ENCODE measurements at regions not wholly inside any gene's neighbourhood (a gene's known extent, or its start where the extent isn't known, plus 50 kb on each side); places are given as distances from the start of the nearest gene placed in this dataset.

DNA sequence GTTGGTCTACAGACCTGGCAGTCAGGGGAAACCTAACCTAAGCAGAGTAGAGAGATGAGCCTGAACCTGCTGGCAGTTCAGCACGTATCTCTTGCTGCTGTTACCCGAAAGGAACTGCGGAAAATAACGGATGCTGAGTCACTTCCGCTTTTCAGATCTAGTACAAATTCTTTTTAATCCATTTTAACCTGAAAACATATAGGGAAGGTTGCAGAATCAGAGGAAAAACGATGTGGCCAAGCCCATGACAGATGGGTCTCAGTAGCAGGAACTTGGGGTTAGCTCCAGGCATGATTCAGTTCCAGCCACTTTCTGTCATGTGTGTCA lies 120.7 kb upstream of the ADRA1D start:
- H3K4me1 ChIP-seq (ENCODE audit: control extremely low read depth in 1 of 4, control insufficient read depth in 4 of 4, insufficient read depth in 4 of 4, low read length in 3 of 4): peaks cover 26 to 68% (median 44%) of the 10 kb centered on the region in 4 experiments
- H3K36me3 ChIP-seq (ENCODE audit: control insufficient read depth in 4 of 4, insufficient read depth in 4 of 4, low read length in 3 of 4): no peaks in the 10 kb centered on the region
- CTCF ChIA-PET: no interaction called here
- WGBS (ENCODE audit: insufficient coverage): 0% methylated on average over 2 of the region's 6 CpGs
- H3K4me3 ChIP-seq (ENCODE audit: control insufficient read depth in 1 of 7, extremely low read depth in 1 of 7, insufficient read depth in 4 of 7, low read depth in 2 of 7, low read length in 6 of 7): peak overlapping the region in 4 of 7 experiments; percentile 6 to 51 (median 33)
- H3K27me3 ChIP-seq (replicated peaks in 2 of 5; ENCODE audit: control insufficient read depth in 4 of 5, insufficient read depth in 5 of 5, low read length in 4 of 5): no peaks in the 10 kb centered on the region
- peaks cover 0 to 4% (median 0%) of the 10 kb centered on the region in 5 experiments for H3K9me3 ChIP-seq (ENCODE audit: control extremely low read depth in 1 of 5, control insufficient read depth in 4 of 5, insufficient read depth in 2 of 5, low read depth in 1 of 5, low read length in 4 of 5)
- POLR2A ChIA-PET: no interaction called here
- DNase-seq: peak; percentile 87 to 97 (median 96)
- H3K27ac ChIP-seq (ENCODE audit: insufficient read depth in 1 of 2, low read depth in 1 of 2, low read length in 2 of 2, poor library complexity in 1 of 2, severe bottlenecking in 2 of 2): peak overlapping the region in 1 of 2 experiments; percentile 63

- H3K27ac ChIP-seq (ENCODE audit: insufficient read depth in 1 of 2, low read depth in 1 of 2, low read length in 2 of 2, poor library complexity in 1 of 2, severe bottlenecking in 2 of 2): peak overlapping the region in 1 of 2 experiments; percentile 63
- H3K36me3 ChIP-seq (ENCODE audit: control insufficient read depth in 4 of 4, insufficient read depth in 4 of 4, low read length in 3 of 4): no peaks in the 10 kb centered on the region
- peak overlapping the region in 4 of 7 experiments; percentile 6 to 51 (median 33) for H3K4me3 ChIP-seq (ENCODE audit: control insufficient read depth in 1 of 7, extremely low read depth in 1 of 7, insufficient read depth in 4 of 7, low read depth in 2 of 7, low read length in 6 of 7)
- ChIA-PET CTCF (no interaction called here), POLR2A (no interaction called here)
- peaks cover 26 to 70% (median 42%) of the 10 kb centered on the region in 4 experiments for H3K4me1 ChIP-seq (ENCODE audit: control extremely low read depth in 1 of 4, control insufficient read depth in 4 of 4, insufficient read depth in 4 of 4, low read length in 3 of 4)
- H3K9me3 ChIP-seq (ENCODE audit: control extremely low read depth in 1 of 5, control insufficient read depth in 4 of 5, insufficient read depth in 2 of 5, low read depth in 1 of 5, low read length in 4 of 5): peaks cover 0 to 4% (median 0%) of the 10 kb centered on the region in 5 experiments
- peak in 1 of 3 donors; percentile 10 for DNase-seq
- H3K27me3 ChIP-seq (replicated peaks in 2 of 5; ENCODE audit: control insufficient read depth in 4 of 5, insufficient read depth in 5 of 5, low read length in 4 of 5): no peaks in the 10 kb centered on the region
- WGBS (ENCODE audit: insufficient coverage): 0% methylated on average over 1 of the region's 2 CpGs
These were observed 120.2 kb upstream of the ADRA1D start for GRCh38 chr20:4369119-4369797.

DNA sequence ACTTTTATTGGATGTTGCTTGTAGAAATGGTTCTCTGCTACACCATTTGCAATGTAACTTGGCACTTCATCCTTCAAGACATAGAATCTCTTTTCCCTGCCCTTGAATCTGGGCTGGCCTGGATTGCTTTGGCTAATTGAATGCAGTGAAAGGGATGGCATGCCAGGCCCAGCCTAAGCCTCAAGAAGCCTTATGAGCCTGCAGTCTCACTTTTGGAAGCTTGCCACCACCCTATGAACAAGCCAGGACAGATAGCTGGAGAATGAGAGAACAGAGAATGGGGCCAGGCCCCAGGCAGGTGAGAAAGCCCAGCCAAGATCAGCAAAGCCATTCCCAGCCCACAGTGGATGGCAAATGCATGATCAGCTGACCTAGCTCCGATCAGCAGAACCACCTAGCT lies 117.0 kb upstream of the ADRA1D start:
- Histone ChIP-seq H3K4me3 (ENCODE audit: control insufficient read depth in 1 of 7, extremely low read depth in 1 of 7, insufficient read depth in 4 of 7, low read depth in 2 of 7, low read length in 6 of 7) (no peak overlapping the region), H3K27me3 (replicated peaks in 2 of 5; ENCODE audit: control insufficient read depth in 4 of 5, insufficient read depth in 5 of 5, low read length in 4 of 5) (no peaks in the 10 kb centered on the region), H3K36me3 (ENCODE audit: control insufficient read depth in 4 of 4, insufficient read depth in 4 of 4, low read length in 3 of 4) (no peaks in the 10 kb centered on the region), H3K4me1 (ENCODE audit: control extremely low read depth in 1 of 4, control insufficient read depth in 4 of 4, insufficient read depth in 4 of 4, low read length in 3 of 4) (peaks cover 13 to 49% (median 29%) of the 10 kb centered on the region in 4 experiments), H3K9me3 (ENCODE audit: control extremely low read depth in 1 of 5, control insufficient read depth in 4 of 5, insufficient read depth in 2 of 5, low read depth in 1 of 5, low read length in 4 of 5) (peaks cover 0 to 4% (median 2%) of the 10 kb centered on the region in 5 experiments), H3K27ac (ENCODE audit: insufficient read depth in 1 of 2, low read depth in 1 of 2, low read length in 2 of 2, poor library complexity in 1 of 2, severe bottlenecking in 2 of 2) (no peak overlapping the region)
- DNase-seq: no peak
- no CpG with 5 or more reads among the region's 1 CpG for WGBS (ENCODE audit: insufficient coverage)
- ChIA-PET POLR2A (no interaction called here), CTCF (no interaction called here)

- Histone ChIP-seq H3K27me3 (replicated peaks in 2 of 5; ENCODE audit: control insufficient read depth in 4 of 5, insufficient read depth in 5 of 5, low read length in 4 of 5) (no peaks in the 10 kb centered on the region), H3K36me3 (ENCODE audit: control insufficient read depth in 4 of 4, insufficient read depth in 4 of 4, low read length in 3 of 4) (no peaks in the 10 kb centered on the region), H3K4me3 (ENCODE audit: control insufficient read depth in 1 of 7, extremely low read depth in 1 of 7, insufficient read depth in 4 of 7, low read depth in 2 of 7, low read length in 6 of 7) (no peak overlapping the region), H3K4me1 (ENCODE audit: control extremely low read depth in 1 of 4, control insufficient read depth in 4 of 4, insufficient read depth in 4 of 4, low read length in 3 of 4) (no peaks in the 10 kb centered on the region), H3K27ac (ENCODE audit: insufficient read depth in 1 of 2, low read depth in 1 of 2, low read length in 2 of 2, poor library complexity in 1 of 2, severe bottlenecking in 2 of 2) (no peak overlapping the region), H3K9me3 (ENCODE audit: control extremely low read depth in 1 of 5, control insufficient read depth in 4 of 5, insufficient read depth in 2 of 5, low read depth in 1 of 5, low read length in 4 of 5) (peaks cover 0 to 9% (median 2%) of the 10 kb centered on the region in 5 experiments)
- ChIA-PET CTCF (interaction anchor here (1.3 kb wide), 1 partner anchor 12 kb away, joined by 3 read pairs; no protein-coding TSS in a partner anchor), POLR2A (no interaction called here)
- 98% methylated on average over 5 of the region's 6 CpGs for WGBS (ENCODE audit: insufficient coverage)
- no peak for DNase-seq
These were observed 109.5 kb upstream of the ADRA1D start for GRCh38 chr20:4358552-4358951.

- Histone ChIP-seq H3K4me1 (ENCODE audit: control extremely low read depth in 1 of 4, control insufficient read depth in 4 of 4, insufficient read depth in 4 of 4, low read length in 3 of 4) (no peaks in the 10 kb centered on the region), H3K27ac (ENCODE audit: insufficient read depth in 1 of 2, low read depth in 1 of 2, low read length in 2 of 2, poor library complexity in 1 of 2, severe bottlenecking in 2 of 2) (no peak overlapping the region), H3K36me3 (ENCODE audit: control insufficient read depth in 4 of 4, insufficient read depth in 4 of 4, low read length in 3 of 4) (no peaks in the 10 kb centered on the region), H3K4me3 (ENCODE audit: control insufficient read depth in 1 of 7, extremely low read depth in 1 of 7, insufficient read depth in 4 of 7, low read depth in 2 of 7, low read length in 6 of 7) (no peak overlapping the region), H3K27me3 (replicated peaks in 2 of 5; ENCODE audit: control insufficient read depth in 4 of 5, insufficient read depth in 5 of 5, low read length in 4 of 5) (no peaks in the 10 kb centered on the region), H3K9me3 (ENCODE audit: control extremely low read depth in 1 of 5, control insufficient read depth in 4 of 5, insufficient read depth in 2 of 5, low read depth in 1 of 5, low read length in 4 of 5) (peaks cover 0 to 13% (median 3%) of the 10 kb centered on the region in 5 experiments)
- no peak for DNase-seq
- ChIA-PET CTCF (no interaction called here), POLR2A (no interaction called here)
- no CpG with 5 or more reads among the region's 1 CpG for WGBS (ENCODE audit: insufficient coverage)
These were observed 103.3 kb upstream of the ADRA1D start for GRCh38 chr20:4352348-4352747.

DNA sequence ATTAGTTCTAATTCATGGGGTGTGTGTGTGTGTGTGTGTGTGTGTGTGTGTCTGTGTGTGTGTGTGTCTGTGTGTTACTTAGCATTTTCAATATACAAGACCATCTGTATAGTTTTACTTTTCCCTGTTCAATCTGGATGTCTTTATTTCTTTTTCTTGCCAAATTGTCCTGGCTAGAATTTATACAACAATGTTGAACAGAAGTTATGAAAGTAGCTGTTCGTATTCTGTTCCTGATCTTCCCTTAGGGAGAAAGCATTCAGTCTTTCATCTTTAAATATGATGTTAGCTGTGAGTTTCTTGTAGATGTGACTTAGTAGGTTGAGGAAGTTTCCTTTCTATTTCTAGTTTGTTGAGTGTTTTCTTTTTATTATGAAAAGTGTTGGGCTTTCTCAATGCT lies 101.0 kb upstream of the ADRA1D start:
- Histone ChIP-seq H3K4me1 (ENCODE audit: control extremely low read depth in 1 of 4, control insufficient read depth in 4 of 4, insufficient read depth in 4 of 4, low read length in 3 of 4) (no peaks in the 10 kb centered on the region), H3K27me3 (replicated peaks in 2 of 5; ENCODE audit: control insufficient read depth in 4 of 5, insufficient read depth in 5 of 5, low read length in 4 of 5) (no peaks in the 10 kb centered on the region), H3K36me3 (ENCODE audit: control insufficient read depth in 4 of 4, insufficient read depth in 4 of 4, low read length in 3 of 4) (no peaks in the 10 kb centered on the region), H3K27ac (ENCODE audit: insufficient read depth in 1 of 2, low read depth in 1 of 2, low read length in 2 of 2, poor library complexity in 1 of 2, severe bottlenecking in 2 of 2) (no peak overlapping the region), H3K9me3 (ENCODE audit: control extremely low read depth in 1 of 5, control insufficient read depth in 4 of 5, insufficient read depth in 2 of 5, low read depth in 1 of 5, low read length in 4 of 5) (peaks cover 0 to 13% (median 3%) of the 10 kb centered on the region in 5 experiments), H3K4me3 (ENCODE audit: control insufficient read depth in 1 of 7, extremely low read depth in 1 of 7, insufficient read depth in 4 of 7, low read depth in 2 of 7, low read length in 6 of 7) (no peak overlapping the region)
- CTCF ChIA-PET: no interaction called here
- POLR2A ChIA-PET: no interaction called here
- no CpG with 5 or more reads among the region's 1 CpG for WGBS (ENCODE audit: insufficient coverage)
- DNase-seq: no peak

DNA sequence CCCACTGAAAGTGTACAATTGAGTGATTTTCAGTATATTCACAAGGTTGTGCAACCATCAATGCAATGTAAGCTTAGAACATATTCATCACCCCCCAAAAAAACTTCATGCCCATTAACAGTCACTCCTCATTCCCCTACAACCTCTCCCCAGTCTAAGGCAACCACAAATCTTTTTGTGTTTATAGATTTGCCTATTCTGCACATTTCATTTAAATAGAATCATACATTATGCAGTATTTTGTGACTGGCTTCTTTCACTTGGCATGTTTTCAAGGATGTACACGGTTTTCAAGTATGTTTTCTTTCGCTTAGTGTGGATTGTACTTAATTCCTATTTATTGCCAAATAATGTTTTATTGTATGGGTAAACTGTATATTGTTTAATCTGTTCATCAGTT lies 95.6 kb upstream of the ADRA1D start:
- no peaks in the 10 kb centered on the region for H3K36me3 ChIP-seq (ENCODE audit: control insufficient read depth in 4 of 4, insufficient read depth in 4 of 4, low read length in 3 of 4)
- H3K4me3 ChIP-seq (ENCODE audit: control insufficient read depth in 1 of 7, extremely low read depth in 1 of 7, insufficient read depth in 4 of 7, low read depth in 2 of 7, low read length in 6 of 7): no peak overlapping the region
- DNase-seq: no peak
- no peaks in the 10 kb centered on the region for H3K27me3 ChIP-seq (replicated peaks in 2 of 5; ENCODE audit: control insufficient read depth in 4 of 5, insufficient read depth in 5 of 5, low read length in 4 of 5)
- no peaks in the 10 kb centered on the region for H3K9me3 ChIP-seq (ENCODE audit: control extremely low read depth in 1 of 5, control insufficient read depth in 4 of 5, insufficient read depth in 2 of 5, low read depth in 1 of 5, low read length in 4 of 5)
- POLR2A ChIA-PET: no interaction called here
- WGBS (ENCODE audit: insufficient coverage): no CpG with 5 or more reads among the region's 2 CpGs
- H3K4me1 ChIP-seq (ENCODE audit: control extremely low read depth in 1 of 4, control insufficient read depth in 4 of 4, insufficient read depth in 4 of 4, low read length in 3 of 4): peaks cover 0 to 10% (median 5%) of the 10 kb centered on the region in 4 experiments
- CTCF ChIA-PET: no interaction called here
- no peak overlapping the region for H3K27ac ChIP-seq (ENCODE audit: insufficient read depth in 1 of 2, low read depth in 1 of 2, low read length in 2 of 2, poor library complexity in 1 of 2, severe bottlenecking in 2 of 2)

Data from common myeloid progenitor, CD34-positive (primary cell).